Adrenal gland (tissue), 9 donors: ENCODE measurements at regions not wholly inside any gene's neighbourhood (a gene's known extent, or its start where the extent isn't known, plus 50 kb on each side); places are given as distances from the start of the nearest gene placed in this dataset.

Experiments used
- DNase-seq, 7 donors: peaks; one replicate each; pipeline ENCODE4 v3.0.0-alpha.2; 2019 to 2020
- H3K27ac ChIP-seq, 5 donors: fragments of 200-600 bp; sonication (generic) in 4 of 5; 1 replicate in 3 of 5; 2 replicates in 2 of 5; pipeline versions ENCODE4 v1.5.1 to v1.8.0; 2016 to 2020; ENCODE audit warnings: mild to moderate bottlenecking in 1 of 5
- H3K27me3 ChIP-seq: fragments of 200-600 bp; 2 replicates; pipeline ENCODE4 v1.8.0; 2021
- H3K36me3 ChIP-seq, 2 donors: fragments of 200-600 bp; replicated peaks in 1 of 2; 1 replicate in 1 of 2; 2 replicates in 1 of 2; pipeline versions ENCODE4 v1.5.1 to v1.8.0; 2018 to 2022
- H3K4me1 ChIP-seq, 2 donors: fragments of 200-600 bp; replicated peaks in 1 of 2; 1 replicate in 1 of 2; 2 replicates in 1 of 2; pipeline versions ENCODE4 v1.5.1 to v1.8.0; 2018 to 2021
- H3K4me3 ChIP-seq, 4 donors: fragments of 200-600 bp; sonication (generic) in 3 of 4; one replicate each; pipeline ENCODE4 v1.5.1; 2016 to 2018
- H3K9me3 ChIP-seq, 3 donors: fragments of 200-600 bp; sonication (generic) in 1 of 3; replicated peaks in 1 of 3; 1 replicate in 2 of 3; 2 replicates in 1 of 3; pipeline versions ENCODE4 v1.5.1 to v1.8.0; 2016 to 2021
- CTCF ChIP-seq, 6 experiments: fragments of 450-650 bp in 4 of 6; fragments of 200-600 bp in 2 of 6; sonication (generic) in 1 of 6; IDR thresholded peaks; 1 replicate in 5 of 6; 2 replicates in 1 of 6; pipeline versions ENCODE4 v1.5.1 to v1.8.0; 2016 to 2021; ENCODE audit warnings: antibody characterized with exemption in 6 of 6, mild to moderate bottlenecking in 2 of 6, moderate library complexity in 1 of 6
- POLR2A ChIP-seq, 2 donors: fragments of 450-650 bp; IDR thresholded peaks; one replicate each; pipeline ENCODE4 v1.6.1; 2017; ENCODE audit warnings: antibody characterized with exemption in 2 of 2, mild to moderate bottlenecking in 2 of 2, moderate library complexity in 1 of 2
- WGBS, 4 donors: extraction: QIAGEN DNeasy Blood & Tissue Kit in 2 of 4; methylation state at CpG; one replicate each; pipeline versions ENCODE4 v1.1.5 to v1.1.7; 2013 to 2017; 5-methylcytosine and 5-hydroxymethylcytosine counted together
- intact Hi-C, 2 donors: fragments of 100-400 bp; cut with DNase I; formaldehyde crosslinking; loops; one replicate each; pipeline versions ENCODE4 v1.14.1 to v1.15.0; 2022 to 2023
- donor health status: healthy with polysubstance abuse.
- donor health status: Bipolar disorder and iron deficiency.
- donor health status: DM: yes; HTN: yes; CAD: no.
- donor health status: DM: no; HTN: no; CAD: no.
- donor health status: DM: no; HTN: no; CAD: no.

GRCh38 chr2:139162456-139162855, 382.3 kb upstream of the NXPH2 start:
- Histone ChIP-seq H3K4me3 (no peak overlapping the region), H3K4me1 (no peaks in the 10 kb centered on the region), H3K27ac (no peak overlapping the region), H3K9me3 (no peaks in the 10 kb centered on the region), H3K36me3 (no peaks in the 10 kb centered on the region), H3K27me3 (no peaks in the 10 kb centered on the region)
- intact Hi-C loops: no loop called here
- WGBS, 4 donors: 59 to 67% (median 64%) methylated on average over 2 of the region's 2 CpGs
- TF ChIP-seq CTCF (IDR thresholded peaks at IDR 0.05) (no peak), POLR2A (IDR thresholded peaks at IDR 0.05) (no peak)
- DNase-seq: no peak

- TF ChIP-seq CTCF (IDR thresholded peaks at IDR 0.05) (no peak), POLR2A (IDR thresholded peaks at IDR 0.05) (no peak)
- WGBS, 4 donors: 54 to 75% (median 60%) methylated on average over 1 of the region's 1 CpG
- H3K4me1 ChIP-seq: no peaks in the 10 kb centered on the region
- intact Hi-C loops: no loop called here
- no peaks in the 10 kb centered on the region for H3K9me3 ChIP-seq
- H3K4me3 ChIP-seq: no peak overlapping the region
- no peak for DNase-seq
- H3K27ac ChIP-seq: no peak overlapping the region
- no peaks in the 10 kb centered on the region for H3K36me3 ChIP-seq
- no peaks in the 10 kb centered on the region for H3K27me3 ChIP-seq
These were observed 380.6 kb upstream of the NXPH2 start for GRCh38 chr2:139160836-139161235.

GRCh38 chr2:139159177-139159576, 379.0 kb upstream of the NXPH2 start:
- Histone ChIP-seq H3K36me3 (no peaks in the 10 kb centered on the region), H3K4me1 (no peaks in the 10 kb centered on the region), H3K4me3 (no peak overlapping the region), H3K27ac (no peak overlapping the region), H3K27me3 (no peaks in the 10 kb centered on the region), H3K9me3 (no peaks in the 10 kb centered on the region)
- DNase-seq: no peak
- intact Hi-C loops: no loop called here
- TF ChIP-seq CTCF (IDR thresholded peaks at IDR 0.05) (no peak), POLR2A (IDR thresholded peaks at IDR 0.05) (no peak)
- 68 to 78% (median 72%) methylated on average over 3 of the region's 3 CpGs for WGBS, 4 donors

- TF ChIP-seq POLR2A (IDR thresholded peaks at IDR 0.05) (no peak), CTCF (IDR thresholded peaks at IDR 0.05) (no peak)
- Histone ChIP-seq H3K4me1 (no peaks in the 10 kb centered on the region), H3K27ac (no peak overlapping the region), H3K9me3 (no peaks in the 10 kb centered on the region), H3K4me3 (no peak overlapping the region), H3K27me3 (no peaks in the 10 kb centered on the region), H3K36me3 (no peaks in the 10 kb centered on the region)
- intact Hi-C loops: no loop called here
- DNase-seq: no peak
These were observed 376.5 kb upstream of the NXPH2 start for GRCh38 chr2:139156730-139157129.
